NCI-H510A (cell line): ENCODE measurements at regions not wholly inside any gene's neighbourhood (a gene's known extent, or its start where the extent isn't known, plus 50 kb on each side); places are given as distances from the start of the nearest gene placed in this dataset.

ENCODE experiments used
- DNase-seq: peaks from one replicate; lab custom pipeline; 2025; lab: John Stamatoyannopoulos, UW

DNA sequence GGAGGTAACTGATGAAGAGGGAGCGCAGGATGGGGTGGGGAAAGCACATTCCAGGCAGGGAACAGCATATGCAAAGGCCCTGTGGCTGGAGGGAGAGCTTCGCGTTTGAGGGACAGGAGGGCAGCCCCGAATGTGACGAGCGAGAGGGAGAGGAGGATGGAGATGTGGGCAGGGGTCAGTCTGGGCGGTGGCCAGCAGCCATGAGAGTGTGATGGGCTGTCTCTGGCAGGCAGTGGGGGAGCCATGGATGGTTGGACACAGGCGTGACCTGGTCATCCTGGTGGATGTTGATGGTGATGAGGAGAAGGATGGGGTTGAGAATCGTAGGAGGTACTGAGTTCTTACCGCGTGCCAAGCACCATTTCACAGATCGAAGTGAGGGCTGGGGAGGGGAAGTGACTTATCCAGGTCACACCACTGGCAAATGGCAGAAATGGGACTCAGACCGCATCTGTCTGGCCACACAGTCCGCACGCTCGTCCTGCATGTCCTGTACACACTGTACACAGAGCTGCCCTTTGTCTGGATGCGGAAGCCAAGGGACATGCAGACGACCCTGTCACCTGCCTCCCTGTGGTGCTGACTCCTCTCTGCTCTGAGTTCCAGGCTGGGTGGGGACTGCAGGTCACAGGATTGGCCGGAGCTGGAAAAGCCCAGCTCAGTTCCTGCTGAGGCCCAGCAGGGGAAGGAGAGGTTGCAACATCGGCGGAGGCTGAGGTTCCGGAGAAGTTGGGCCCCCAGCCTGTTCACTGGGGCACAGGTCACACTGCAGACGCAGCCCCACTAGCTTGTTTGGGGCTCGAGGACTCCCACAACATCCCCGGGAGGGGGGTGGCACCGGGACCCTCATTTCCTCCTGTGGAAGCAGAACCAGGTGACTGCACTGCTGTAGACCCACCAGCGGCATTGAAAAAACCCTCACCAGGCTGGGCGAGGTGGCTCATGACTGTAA lies 165.6 kb upstream of the IER5L start:
- DNase-seq: no peak

DNA sequence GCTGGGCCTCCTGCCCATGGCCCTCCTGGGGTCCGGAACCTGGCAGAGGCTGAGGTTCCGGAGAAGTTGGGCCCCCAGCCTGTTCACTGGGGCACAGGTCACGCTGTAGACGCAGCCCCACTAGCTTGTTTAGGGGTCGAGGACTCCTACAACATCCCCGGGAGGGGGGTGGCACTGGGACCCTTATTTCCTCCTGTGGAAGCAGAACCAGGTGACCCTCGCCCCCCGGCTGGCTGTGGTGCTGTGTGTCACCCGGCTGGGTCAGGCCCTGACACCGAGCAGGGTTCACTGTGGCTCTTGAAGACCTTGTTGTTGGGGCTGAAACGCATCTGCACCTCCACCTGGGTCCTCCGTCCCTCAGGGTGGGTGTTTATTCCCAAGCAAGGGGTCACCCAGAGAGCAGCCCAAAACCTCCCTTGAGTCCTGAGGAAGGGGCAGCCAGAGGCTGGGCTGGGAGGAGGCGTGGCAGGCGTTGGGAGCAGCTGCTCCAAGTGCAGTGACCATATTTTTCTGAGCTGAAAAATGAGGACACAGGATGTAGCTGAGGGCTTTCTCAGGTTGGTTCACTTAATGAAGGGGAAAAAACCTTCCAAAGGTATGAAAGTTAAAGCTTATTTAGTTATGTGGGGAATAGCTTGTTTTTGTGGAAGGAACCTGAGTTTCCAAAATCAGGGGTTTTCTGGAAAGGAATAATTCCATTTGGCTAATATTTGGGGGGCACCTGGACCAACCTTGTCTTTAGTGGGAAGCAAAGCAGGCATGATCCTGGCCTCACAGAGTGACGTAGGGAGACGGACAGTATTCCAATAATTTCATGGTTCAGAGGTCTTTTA lies 164.7 kb upstream of the IER5L start:
- no peak for DNase-seq

DNA sequence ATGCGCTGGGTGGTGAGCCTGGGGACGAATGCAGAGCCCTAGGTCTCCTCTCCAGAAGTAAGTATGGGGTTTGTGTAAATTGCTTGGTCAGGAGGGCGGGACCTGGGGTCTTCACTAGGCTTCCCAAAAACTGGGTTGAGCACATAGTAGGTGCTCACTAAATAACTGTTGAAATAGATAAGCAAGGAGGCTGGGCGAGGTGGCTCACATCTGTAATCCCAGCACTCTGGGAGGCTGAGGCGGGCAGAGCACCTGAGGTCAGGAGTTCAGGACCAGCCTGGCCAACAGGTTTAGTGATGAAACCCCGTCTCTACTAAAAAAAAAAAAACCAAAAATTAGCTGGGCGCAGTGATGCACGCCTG lies 163.9 kb upstream of the IER5L start:
- no peak for DNase-seq

DNA sequence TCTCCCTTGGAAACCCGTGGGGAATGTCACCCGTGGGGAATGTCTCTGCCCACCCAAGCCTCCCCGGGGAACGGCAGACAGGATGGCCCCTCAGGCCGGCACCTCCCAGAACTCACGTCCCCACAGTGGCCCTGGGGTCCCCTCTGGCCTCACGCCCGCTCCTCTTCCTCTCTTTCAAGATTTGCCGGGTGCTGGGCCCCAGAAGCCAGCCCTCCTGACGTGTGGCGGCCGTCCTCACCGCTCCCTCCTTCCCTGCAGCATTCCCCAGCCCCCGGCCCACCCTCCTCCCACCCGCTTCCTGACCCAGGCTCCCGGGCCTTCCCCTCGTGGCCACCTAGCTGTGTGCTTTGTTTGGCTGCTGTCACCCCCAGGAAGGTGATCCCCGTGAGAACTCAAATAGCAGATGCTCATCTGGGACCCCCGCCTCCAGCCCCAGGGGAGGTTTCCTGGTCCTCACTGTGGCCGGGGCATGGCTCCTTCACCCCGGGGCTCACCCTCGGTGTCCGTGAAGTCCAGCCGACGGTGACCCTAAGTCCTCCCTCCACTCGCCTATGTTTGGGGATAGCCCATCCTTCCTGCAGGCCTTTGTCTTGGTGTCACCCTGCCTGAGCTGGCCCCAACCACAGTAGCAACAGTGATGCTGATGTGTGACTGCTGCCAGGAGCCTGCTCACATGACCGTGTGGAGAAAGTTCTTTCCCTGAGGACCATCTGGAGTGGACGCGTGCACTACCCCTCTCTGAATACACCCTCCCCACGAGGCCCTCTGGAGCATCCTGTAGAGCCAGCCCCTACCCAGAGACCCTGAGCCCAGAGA lies 163.3 kb upstream of the IER5L start:
- DNase-seq: no peak

DNA sequence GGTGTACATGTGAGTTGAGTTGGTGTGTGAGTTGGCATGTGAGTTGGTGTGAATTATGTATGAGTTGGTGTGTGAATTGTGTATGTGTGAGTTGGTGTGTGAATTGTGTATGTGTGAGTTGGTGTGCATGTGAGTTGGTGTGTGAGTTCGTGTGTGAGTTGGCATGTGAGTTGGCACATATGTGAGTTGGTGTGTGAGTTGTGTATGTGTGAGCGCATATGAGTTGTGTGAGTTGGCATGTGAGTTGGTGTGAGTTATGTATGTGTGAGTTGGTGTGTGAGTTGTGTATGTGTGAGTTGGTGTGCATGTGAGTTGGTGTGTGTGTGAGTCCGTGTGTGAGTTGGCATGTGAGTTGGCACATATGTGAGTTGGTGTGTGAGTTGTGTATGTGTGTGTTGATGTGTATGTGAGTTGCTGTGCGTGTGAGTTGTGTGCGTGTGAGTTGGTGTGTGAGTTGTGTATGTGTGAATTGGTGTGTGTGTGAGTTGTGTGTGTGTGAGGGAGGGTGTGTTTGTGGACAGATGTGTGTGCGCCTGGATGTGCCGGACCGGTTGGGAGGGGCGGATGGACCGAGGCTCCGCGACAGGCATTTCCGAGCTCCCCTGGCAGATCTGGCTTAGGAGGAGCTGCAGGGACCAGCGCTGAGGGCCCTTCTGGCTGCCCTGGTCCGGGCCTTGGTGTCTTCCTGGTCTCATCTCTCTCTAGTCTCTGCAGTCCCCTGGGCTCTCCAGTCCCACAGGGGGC lies 162.5 kb upstream of the IER5L start:
- DNase-seq: no peak

- DNase-seq: no peak
Observed at GRCh38 chr9:129339539-129340157, 161.6 kb upstream of the IER5L start.

DNA sequence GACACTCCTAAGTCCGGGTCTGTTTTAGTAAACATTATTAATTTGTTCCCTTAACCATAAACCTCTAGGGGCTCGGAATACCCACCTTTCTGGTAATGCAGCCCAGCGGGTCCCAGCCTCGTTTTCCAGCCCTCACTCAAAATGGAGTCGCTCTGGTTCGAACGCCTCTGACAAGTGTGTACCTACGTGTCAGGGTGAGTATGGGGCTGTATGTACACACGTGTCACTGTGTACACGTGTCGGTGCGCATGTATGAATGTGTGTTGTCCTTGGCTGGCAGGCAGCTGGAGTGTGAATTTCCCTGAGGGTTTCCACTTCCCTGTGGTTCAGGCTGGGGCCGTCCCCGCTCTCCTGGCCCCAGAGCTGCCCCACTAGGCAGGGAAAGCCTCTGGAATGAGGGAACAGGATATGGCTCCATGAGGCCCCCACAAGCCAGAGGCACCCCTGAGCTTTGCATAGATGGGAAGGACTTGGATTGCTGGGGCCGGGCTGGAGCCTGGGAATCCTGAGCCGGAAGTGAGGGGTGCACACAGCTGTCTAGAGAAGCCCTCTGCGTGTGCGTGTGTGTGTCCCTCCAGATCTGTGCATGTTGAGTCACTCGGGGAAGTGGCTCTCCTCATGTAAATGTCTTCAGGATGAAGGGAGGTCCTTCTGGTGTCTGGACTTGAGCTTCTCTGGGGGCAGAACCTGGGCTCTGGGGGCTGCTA lies 160.8 kb upstream of the IER5L start:
- no peak for DNase-seq

DNA sequence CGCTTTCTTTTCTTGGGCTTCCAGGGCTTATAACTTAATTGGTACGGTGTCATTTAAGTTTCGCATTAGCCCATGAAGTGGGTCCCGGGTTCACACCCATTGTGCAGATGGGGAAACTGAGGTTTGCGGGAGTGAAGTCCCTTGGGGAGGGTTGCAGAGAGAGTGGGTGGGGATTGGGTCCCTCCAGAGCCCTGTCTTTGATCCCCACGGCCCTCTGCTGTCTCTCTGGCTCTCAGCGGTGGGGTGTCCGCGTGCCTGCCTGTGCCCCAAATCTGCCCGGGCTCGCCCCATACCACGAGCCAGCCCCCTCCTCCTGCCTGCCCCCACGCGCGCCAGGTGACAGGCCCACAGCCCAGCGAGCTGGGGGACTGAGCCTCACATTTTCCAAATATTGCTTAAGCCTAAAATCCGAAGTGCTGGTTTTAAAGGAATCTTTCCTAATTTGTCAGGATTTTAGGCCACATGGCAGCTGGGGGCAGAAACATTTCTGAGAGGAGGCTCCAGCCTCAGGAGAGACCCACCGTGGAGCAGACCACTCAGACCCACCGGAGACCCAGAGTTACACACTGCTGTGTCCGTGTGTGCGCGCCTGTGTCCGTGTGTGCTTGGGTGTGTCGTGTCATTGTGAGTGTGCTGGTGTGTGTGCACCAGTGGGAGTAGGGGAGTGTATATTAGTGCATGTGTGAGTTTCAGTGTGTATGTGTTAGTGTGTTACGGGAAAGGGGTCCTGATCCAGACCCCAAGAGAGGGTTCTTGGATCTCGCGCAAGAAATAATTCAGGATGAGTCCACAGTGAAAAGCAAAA lies 159.5 kb upstream of the IER5L start:
- no peak for DNase-seq

GRCh38 chr9:129336601-129337331 lies 158.7 kb upstream of the IER5L start:
- DNase-seq: no peak

GRCh38 chr9:129336130-129336528 lies 158.1 kb upstream of the IER5L start:
- DNase-seq: no peak

GRCh38 chr9:129335464-129336129 lies 157.5 kb upstream of the IER5L start:
- DNase-seq: no peak

GRCh38 chr9:129334105-129334935 lies 156.3 kb upstream of the IER5L start:
- peak; percentile 93 for DNase-seq

DNA sequence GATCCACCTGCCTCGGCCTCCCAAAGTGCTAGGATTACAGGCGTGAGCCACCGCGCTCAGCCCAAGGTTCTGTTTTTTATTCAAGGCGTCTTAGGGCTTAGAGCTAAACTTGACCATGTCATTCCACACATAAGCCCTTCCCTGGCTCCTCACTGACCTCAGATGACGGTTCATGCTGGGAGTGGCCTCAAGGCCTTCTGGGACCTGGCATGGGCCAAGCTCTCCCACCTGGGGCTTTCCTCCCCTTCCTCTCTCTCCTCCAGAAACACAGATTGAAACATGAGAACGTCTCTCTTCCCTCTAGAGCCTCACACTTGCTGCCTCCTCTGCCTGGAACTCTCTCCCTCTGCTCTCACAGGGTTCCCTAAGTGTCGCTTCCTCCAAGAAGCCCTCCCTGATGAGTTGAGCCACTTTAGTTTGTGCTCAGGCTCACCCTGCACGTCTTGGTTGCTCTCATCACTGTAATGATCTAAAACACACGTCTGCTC lies 155.6 kb upstream of the IER5L start:
- DNase-seq: no peak

DNA sequence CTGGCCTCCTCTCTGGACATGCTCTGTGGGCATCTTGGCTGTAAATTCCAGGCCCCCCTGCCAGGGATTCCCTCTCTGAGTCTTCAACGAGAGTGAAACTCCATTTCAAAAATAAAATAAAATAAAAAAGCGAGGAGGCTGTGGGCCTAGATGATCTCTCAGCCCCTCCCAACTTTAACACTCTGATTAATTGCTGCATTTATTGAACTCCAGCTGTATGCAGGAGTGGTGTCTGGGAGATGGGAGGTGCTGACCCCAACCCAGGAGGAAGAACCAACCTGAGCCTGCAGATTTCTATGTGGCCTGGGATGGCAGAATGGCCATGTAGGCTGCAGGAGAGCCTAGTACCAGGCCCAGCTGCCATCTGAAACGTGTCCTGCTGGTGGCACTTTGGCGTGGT lies 154.5 kb upstream of the IER5L start:
- no peak for DNase-seq

DNA sequence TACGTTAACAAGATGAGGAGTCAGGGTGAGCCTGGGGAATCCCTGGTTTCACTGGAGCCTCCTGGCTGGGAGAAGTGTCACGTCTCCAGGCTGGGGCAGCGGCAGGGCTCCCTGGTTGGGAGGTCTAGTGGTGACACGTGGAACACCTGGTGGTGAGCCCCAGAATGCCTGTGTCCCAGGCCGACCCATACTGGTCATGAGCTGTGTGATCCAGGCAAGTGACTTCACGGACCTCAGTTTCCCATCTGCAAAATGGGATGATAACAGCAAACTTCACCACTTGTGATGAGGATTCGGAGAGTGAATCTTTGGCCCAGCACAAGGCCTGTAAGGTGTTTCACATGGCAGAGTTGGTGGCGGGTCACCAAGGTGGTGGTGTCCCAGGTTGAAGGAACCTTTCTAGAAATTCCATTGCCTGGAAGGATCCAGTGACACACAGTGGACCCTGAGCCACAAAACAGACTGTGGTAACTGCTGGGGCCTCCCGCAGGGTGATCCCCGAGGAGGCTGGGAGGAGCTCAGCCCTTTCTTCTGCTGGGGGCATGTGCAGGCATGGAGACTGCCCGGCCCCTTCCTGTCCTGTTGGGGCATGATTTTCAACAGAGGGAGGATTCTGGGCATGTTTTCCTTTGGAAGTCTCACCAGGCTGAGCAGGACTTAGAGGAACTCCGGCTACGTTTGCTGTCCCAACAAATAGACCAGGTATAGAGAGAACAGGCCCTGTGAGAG lies 153.9 kb upstream of the IER5L start:
- DNase-seq: no peak

DNA sequence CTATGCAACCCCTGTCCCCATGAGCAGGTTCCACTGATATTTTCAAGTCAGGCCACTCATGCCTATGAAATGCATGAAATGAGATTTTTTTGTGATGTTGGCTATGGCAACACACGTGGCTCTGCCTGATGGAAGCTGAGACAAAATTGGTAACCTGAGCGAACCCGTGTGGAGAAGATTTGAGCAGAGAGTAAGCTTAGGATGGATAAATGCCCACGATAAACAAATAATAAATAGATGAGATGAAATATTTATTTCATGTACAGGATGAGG lies 153.4 kb upstream of the IER5L start:
- DNase-seq: no peak
